Breast epithelium (tissue), 3 donors: ENCODE measurements at regions not wholly inside any gene's neighbourhood (a gene's known extent, or its start where the extent isn't known, plus 50 kb on each side); places are given as distances from the start of the nearest gene placed in this dataset.

Experiments used
- CTCF ChIP-seq, 3 donors: fragments of 450-650 bp; IDR thresholded peaks; one replicate each; pipeline ENCODE4 v1.5.1; 2016 to 2017; ENCODE audit warnings: antibody characterized with exemption in 3 of 3, mild to moderate bottlenecking in 3 of 3, moderate library complexity in 3 of 3
- POLR2A ChIP-seq: fragments of 450-650 bp; IDR thresholded peaks from one replicate; pipeline ENCODE4 v1.6.1; 2016; ENCODE audit warnings: antibody characterized with exemption, mild to moderate bottlenecking, moderate library complexity
- POLR2AphosphoS5 ChIP-seq, 3 donors: sonication (generic); formaldehyde crosslinking; IDR thresholded peaks; one replicate each; pipeline ENCODE4 v1.6.1; 2017; ENCODE audit warnings: antibody characterized with exemption in 3 of 3

DNA sequence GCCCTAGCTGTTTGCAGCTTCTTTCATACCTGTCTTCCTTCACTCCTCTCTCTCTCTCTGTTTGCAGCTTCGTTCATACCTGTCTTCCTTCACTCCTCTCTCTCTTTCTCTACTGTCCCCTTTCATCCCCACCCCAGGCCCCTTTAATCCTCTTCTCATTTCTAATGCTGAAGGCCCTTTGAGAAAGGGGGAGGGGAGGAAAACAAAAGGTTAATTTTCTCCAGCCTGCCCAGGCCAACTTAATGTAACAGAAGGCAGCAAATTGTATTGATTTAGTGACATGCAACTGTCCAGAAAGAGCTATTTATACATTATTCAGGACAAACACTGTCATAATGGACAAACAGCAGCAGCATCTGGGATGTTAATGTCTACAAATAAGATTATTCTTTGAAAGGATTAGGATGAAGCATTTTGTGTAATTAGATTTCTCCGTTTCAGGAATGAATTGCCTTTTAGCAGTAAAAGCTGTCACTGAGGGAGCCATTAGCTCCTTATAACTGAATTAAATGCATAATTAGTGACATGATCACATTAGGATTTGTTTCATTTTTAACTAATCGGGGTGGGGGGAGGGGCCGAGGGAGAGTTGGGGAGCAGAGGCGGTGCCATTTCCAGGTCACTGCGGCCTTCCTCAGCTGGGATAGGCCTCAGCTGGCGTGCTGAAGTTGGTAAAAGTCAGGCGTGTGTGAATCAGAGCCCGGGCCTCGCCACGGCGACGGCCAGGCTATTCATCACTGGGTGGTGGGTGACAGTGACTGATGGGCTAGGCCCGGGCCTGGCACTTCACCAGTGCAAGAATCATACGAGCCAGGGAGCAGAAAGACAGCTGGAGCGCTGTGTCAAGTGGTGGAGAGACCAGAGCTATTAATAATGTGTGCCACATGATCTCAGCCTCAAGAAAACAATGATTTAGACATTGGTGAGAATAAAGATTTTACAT, 174.5 kb downstream of the NKX6-1 start:
- TF ChIP-seq POLR2AphosphoS5 (IDR thresholded peaks at IDR 0.05) (no peak), CTCF (IDR thresholded peaks at IDR 0.05) (no peak), POLR2A (no peak)
